Ramos (cell line): ENCODE measurements at regions not wholly inside any gene's neighbourhood (a gene's known extent, or its start where the extent isn't known, plus 50 kb on each side); places are given as distances from the start of the nearest gene placed in this dataset.

ENCODE experiments used
- in situ Hi-C: fragments of 300-500 bp; cut with MboI; formaldehyde crosslinking; loops from one replicate; pipeline ENCODE4 v1.14.3; 2022; ENCODE audit warnings: low sequenced_read_pairs; ENCODE audit not compliant: unreplicated experiment

GRCh38 chr13:75136151-75136550 is 345.8 kb downstream of the TBC1D4 start:
- in situ Hi-C loops = no loop called here

GRCh38 chr13:75135325-75135825 is 346.6 kb downstream of the TBC1D4 start:
- in situ Hi-C loops = no loop called here

GRCh38 chr13:75132701-75133695 is 349.0 kb downstream of the TBC1D4 start:
- in situ Hi-C loops = no loop called here

- in situ Hi-C loops = no loop called here
These were observed 352.6 kb downstream of the TBC1D4 start for GRCh38 chr13:75129331-75129730.

GRCh38 chr13:75124415-75124814 is 357.6 kb downstream of the TBC1D4 start:
- in situ Hi-C loops = no loop called here

GRCh38 chr13:75123428-75123827 is 358.5 kb downstream of the TBC1D4 start:
- in situ Hi-C loops = no loop called here

- in situ Hi-C loops = no loop called here
These were observed 361.9 kb downstream of the TBC1D4 start for GRCh38 chr13:75120085-75120484.

GRCh38 chr13:75115171-75115570 is 366.8 kb downstream of the TBC1D4 start:
- in situ Hi-C loops = no loop called here

- in situ Hi-C loops = no loop called here
These were observed 378.0 kb downstream of the TBC1D4 start for GRCh38 chr13:75103976-75104375.

GRCh38 chr13:75102001-75102716 is 379.8 kb downstream of the TBC1D4 start:
- in situ Hi-C loops = no loop called here

- in situ Hi-C loops = no loop called here
These were observed 380.6 kb downstream of the TBC1D4 start for GRCh38 chr13:75101348-75101747.

- in situ Hi-C loops = no loop called here
These were observed 389.8 kb downstream of the TBC1D4 start for GRCh38 chr13:75092143-75092542.

GRCh38 chr13:75091718-75092117 is 390.3 kb downstream of the TBC1D4 start:
- in situ Hi-C loops = no loop called here

- in situ Hi-C loops = no loop called here
These were observed 390.9 kb downstream of the TBC1D4 start for GRCh38 chr13:75090872-75091615.

- in situ Hi-C loops = no loop called here
These were observed 393.1 kb downstream of the TBC1D4 start for GRCh38 chr13:75088915-75089314.

- in situ Hi-C loops = no loop called here
These were observed 402.7 kb downstream of the TBC1D4 start for GRCh38 chr13:75079226-75079625.

GRCh38 chr13:75076476-75076875 is 405.5 kb downstream of the TBC1D4 start:
- in situ Hi-C loops = no loop called here

GRCh38 chr13:75073786-75074185 is 408.2 kb downstream of the TBC1D4 start:
- in situ Hi-C loops = no loop called here

- in situ Hi-C loops = no loop called here
These were observed 409.1 kb downstream of the TBC1D4 start for GRCh38 chr13:75072891-75073290.

- in situ Hi-C loops = no loop called here
These were observed 409.6 kb downstream of the TBC1D4 start for GRCh38 chr13:75072368-75072767.
